RPMI8226 (cell line): ENCODE measurements at regions not wholly inside any gene's neighbourhood (a gene's known extent, or its start where the extent isn't known, plus 50 kb on each side); places are given as distances from the start of the nearest gene placed in this dataset.

Source experiments
- DNase-seq: peaks from one replicate; pipeline ENCODE4 v3.0.0-alpha.2; 2015

DNA sequence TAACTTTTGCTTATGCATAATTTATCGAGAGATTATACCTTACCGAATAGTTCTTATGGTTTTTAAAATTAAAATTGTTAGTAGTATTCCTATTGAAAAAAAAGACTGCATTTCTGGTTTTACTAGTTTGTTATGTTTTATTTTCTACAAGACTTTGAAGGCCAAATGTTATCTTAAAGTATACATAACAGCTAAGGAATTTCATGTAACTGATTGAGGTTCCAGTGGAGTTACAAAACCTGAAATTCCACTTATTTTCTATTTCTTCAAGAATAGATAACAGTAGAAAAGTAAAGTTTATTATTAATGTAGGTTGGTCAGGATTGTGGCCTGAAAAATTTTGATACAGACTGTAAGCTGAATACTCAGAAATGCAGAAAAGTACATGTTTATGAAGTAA, 1216.0 kb upstream of the PCDH20 start:
- DNase-seq: no peak

DNA sequence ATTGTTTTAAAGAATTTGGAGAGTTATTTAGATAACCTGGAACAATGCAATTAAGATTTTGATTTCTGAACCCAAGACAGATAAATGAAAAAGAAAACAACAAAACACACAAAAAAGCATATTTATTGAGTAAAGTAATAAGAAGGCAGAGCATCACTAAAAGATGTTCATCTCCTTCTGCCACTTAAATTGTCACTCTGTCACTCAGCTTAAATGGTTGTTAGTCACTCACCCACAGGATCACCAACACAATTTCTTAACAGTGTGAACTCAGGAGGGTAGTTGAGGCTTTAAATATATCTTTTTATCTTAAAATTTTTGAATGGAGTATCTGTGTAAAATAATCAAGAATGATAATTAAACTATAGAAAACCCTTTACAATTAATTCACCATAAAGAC, 1215.5 kb upstream of the PCDH20 start:
- DNase-seq: no peak

DNA sequence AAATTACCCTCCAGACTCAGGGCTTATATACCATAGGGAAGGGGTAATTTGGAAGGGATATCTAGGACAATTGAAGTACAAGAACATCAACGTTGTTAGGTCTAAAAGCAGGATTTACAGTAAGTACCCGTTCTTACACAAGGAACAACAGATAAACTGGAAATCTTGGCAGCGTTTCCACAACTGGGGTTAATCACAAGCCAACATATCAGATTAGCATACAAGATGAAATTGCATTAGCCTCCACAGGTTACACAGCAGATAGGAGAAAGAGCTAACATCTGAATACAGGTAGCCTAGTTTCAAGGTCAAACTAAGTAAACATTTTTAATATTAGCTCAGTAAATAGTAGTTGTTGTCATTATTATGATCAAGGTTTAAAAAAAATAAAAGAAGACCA, 1214.0 kb upstream of the PCDH20 start:
- no peak for DNase-seq

DNA sequence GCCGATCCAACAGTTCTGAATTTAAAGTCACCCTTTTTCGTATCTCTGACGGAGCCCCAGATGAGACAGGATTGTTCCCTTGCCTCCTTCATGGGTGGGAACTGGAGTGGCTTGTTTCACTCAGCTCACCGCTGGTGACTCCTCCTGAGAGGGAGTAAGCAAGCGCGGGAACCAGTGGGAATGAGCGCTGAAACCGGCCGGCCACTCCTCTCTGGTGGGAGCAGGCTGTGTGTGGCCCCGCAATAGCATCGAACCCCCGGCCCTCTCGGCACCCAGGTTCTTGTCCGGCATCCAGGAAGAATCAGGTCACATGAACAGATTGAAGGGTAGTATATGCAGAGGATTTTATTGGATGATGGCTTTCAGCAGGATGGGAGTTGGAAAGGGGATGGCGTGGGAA, 1211.6 kb upstream of the PCDH20 start:
- DNase-seq: no peak

DNA sequence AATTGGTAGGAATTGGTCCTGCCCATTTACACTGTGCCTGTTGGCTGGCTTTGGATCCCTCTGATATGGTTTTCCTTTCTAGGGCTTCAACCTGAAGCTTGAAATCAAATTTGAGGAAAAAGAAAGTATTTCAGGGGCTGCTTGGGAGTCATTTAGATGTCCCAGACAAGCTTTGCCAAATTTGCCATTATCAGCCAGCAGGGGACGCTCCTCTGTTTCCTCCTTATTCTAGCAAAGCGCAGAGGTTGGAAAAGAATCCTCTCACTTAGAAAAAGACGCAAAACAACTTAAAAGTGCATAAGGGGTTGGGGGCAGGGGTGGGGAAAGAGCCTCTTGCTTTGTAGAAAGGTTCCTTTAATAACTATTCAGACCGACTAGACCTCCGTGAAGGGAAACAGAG, 1211.1 kb upstream of the PCDH20 start:
- DNase-seq: peak; percentile 6

DNA sequence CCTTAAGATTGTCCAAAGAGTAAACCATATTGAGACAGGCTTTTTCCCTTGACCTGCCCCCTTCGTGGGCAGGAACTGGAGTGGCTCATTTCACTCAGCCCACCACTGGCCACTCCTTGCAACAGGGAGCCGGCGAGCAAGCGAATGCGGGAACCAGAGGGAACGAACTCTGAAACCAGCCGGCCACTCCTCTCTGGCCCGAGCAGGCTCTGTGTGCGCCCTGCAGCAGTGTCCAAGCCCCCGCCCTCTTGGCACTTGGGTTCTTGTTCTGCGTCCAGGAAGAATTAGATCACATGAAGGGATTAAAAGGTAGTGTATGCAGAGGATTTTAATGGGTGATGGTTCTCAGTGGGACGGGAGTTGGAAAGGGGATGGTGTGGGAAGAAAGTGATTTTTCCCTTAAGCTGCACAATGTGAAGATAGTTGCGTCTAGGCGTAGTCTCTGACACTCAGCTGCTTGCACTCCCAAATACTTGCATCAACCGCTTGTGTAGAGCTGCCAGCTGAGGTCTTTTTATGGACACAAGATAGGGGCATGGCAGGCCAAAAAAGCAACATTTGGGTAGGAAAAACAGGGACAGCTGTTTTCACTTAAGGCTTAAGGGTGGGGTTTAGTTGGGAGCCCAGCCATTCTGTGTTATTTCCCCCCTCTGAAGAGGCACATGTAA, 1209.7 kb upstream of the PCDH20 start:
- DNase-seq: no peak

DNA sequence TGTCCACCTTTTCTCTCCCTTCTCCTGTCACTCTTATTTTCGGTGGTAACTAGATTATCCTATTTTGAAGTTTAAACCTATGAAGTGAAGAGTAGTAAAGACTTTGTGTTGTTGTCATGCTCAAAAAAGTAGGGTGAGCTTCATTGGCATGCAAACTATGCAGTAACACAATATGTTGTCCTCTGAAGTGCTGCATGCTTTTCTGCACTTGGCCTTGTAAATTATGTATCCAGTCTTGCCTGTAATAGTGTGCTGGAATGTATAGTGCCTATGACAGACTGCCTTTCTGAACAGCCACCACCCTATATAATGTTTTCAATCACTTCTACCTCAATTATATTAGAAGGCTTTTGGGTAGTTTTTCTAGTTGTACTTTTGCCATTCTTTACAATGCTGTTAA, 1198.2 kb upstream of the PCDH20 start:
- DNase-seq: no peak

DNA sequence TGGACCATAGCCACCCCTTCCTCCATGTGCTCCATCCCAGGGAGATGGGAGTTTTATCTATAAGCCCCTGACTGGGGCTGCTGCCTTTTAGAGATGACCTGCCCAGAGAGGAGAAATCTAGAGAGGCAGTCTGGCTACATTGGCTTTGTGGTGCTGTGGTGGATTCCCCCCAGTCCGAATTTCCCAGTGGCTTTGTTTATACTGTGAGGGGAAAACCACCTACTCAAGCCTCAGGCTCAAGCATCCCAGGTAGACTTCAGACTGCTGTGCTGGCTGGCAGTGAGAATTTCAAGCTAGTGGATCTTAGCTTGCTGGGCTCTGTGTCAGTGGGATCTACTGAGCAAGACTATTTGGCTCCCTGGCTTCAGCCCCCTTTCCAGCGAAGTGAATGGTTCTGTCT, 1195.7 kb upstream of the PCDH20 start:
- no peak for DNase-seq

DNA sequence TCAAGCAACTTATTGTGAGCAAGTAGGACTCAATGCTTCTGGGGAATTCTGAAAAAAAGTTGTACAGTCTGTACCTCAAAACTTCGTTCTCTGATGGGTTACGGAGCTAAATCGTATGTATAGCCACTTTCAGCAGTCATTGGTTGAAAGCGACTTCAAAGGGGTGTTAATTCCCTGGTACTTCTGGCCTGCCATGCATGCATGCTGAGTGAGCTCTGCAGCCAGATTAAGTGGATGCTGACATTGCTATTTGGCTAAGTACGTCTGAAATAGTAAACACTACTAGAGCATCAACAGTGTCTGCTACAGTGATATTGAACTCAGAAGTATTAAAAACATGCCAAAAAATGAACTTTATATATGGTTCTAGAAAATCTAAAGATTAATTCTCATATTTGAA, 1183.1 kb upstream of the PCDH20 start:
- no peak for DNase-seq

DNA sequence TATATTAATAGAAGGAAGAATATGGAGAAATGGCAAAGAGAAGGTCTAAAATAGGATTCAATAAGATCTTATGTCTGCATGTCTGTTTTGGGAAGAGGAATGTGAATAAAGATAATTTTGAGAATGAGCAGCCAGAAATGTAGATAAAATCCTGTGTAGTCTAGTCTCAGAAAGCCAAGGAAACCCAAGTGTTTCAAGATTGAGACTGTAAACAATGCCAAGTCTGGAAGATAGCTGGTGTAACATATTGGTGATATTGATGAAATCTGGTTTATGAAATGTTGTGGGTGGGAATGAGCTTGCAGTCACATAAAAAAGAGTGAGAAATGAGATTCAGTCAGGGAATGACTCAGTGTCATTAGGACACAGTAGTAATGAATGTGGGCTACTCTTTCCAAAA, 1180.3 kb upstream of the PCDH20 start:
- no peak for DNase-seq

DNA sequence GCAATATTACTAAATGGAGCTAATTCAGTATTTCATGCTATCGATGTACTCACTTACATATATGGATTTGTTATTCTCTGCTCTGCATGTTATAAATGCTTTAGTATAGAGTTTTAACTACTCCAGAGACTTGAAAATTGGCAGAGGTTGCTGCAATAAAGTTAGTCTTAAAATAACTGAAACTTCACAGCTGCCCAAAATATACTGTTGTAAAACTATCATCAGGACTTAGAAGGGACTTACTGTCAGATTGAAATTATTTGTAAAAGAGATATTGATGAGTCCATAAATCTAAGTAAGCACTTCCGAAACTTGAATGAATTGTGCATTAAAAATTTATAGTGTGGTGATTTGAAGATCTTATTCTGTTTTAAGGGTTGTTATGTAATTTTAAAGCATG, 1178.2 kb upstream of the PCDH20 start:
- no peak for DNase-seq

DNA sequence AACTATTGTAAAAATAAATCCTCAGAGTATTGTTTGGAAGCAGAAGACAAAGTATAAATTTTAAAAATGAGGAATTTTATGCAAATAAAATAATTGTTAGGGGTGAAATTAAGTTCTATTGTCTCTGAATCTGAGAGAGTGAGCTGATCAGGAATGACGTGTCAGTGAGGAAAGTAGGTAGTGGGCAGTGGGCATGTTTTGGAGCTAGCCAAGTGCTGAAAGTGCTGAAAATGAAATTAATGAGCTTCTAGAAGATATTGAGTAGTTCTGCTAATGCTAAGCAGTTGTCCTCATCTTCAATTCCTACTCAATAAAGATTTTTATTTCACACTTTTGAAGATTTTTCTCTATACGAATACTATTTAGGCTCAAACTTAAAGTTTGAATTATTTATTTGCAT, 1167.8 kb upstream of the PCDH20 start:
- DNase-seq: no peak

DNA sequence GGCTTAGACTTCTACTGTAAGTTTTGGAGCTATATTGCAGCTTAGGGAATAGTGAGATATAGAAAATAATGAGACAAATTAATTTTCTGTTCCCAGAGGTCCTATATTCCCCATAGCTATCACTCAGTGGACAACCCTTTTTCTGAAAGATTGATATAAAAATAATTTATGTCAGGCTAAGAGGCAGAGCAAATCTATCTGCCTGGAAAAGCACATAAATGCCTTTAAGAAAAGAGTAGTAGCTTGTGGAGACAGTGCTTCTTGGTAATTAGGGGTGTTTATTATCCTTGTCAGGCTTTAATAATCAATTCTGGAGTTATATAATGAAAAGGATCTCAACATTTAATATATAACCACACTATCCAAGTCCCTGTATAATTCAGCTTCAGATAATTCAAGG, 1162.8 kb upstream of the PCDH20 start:
- no peak for DNase-seq

DNA sequence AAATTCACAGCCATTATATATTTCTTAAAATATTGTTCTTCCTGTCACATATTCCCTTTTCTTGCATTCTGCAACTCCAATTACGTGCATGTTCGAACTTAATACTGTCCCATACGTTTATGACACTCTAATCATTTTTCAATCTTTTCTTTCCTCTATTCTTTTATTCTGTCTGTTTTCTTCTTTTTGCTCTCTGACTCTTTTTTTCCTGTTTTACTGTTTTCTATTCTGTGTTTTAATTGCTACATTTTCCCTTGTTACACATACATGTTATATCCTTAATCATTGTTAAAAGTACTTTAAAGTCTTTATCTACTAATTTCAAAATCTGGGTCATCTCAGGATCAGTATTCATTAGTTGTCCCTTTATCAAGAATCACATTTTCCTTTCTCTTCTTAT, 1149.1 kb upstream of the PCDH20 start:
- no peak for DNase-seq

DNA sequence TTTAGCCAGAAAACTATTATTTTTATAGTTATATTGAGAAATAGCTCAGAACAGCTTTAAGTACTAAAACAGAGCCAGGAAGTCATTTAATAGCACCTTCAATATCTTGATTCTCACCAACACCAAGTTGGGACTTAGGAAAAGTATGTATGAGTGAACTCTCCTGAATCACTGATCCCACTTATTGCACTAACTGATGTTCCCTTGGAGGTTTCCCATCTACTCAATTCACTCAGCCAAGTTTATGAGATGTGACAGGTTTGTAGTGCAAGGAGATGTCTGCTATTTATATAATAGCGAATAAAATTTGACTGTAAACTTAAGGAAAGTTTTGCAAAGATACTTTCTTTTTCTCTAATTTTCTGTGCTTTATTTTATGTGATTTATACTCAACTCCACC, 1147.6 kb upstream of the PCDH20 start:
- no peak for DNase-seq

DNA sequence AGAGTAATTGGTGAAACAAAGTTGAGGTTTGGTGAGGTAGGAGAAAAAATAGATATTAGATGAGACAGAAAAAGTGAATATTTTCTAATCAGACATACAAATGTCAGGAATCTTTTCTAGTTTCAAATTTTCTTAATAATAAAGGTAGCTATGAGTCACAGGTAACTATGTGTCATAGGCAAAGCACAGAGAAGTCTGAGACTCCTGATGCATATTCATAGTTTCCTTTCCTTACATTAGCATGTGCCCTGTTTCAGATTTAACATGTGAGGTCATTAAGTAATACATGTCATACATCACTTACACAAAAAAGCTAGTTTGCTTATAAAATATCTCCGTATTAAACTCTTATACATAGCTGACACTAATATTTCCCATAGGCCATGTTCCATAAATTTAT, 1141.3 kb upstream of the PCDH20 start:
- DNase-seq: no peak

DNA sequence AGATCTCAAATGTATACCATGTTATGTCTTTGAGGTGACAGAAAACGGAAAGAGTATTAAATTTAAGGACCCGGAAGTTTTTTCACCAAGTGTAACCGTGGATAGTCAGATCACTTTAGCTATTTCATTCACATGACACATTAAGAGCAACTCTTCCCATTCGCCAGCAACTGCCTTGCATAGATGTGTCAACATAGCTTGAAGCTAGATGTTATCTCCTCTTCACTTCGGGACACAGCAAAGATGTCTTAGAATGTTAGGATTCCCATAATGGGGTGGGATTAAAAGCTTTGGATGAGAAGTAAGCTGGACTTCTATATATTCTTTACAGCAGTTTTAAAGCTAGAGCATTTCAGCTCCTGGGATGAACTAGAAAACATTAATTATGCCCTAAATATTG, 1135.9 kb upstream of the PCDH20 start:
- DNase-seq: no peak

DNA sequence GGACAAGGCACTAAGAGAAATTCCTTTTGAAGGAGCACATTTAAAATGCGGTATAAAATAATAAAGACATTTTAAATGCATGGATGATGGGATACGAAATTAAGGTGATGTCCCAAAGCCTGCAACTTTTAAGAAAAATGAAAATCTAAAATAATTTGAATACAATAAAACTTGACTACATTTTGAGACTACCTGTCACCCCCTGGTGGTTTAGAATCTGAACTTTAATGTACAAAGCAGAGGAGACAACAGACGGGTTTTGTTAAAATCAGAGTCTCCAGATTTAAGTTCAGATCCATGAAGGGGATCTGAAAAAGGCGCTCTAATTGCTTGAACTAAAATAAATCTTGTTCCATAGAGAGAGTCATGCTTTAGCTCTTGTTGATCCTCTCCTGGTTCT, 1129.3 kb upstream of the PCDH20 start:
- no peak for DNase-seq

DNA sequence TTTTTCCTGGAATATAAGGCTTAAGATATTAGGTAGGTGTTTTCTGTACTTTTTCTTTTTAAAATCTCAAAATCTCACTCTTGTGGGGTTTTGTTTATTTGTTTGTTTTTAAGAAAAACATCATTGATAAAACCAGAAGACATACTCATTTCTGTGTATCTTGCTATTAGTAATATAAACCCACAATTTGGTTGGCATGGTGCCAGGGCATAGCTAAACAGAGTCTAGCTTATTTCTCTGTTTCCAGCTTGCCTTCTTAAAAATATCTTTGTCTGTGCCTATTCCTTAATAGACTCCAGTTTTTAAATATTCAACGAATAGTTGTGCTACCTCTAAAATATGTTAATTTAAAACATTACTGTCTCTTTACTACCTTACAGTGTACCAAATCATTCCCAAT, 1121.9 kb upstream of the PCDH20 start:
- DNase-seq: no peak

DNA sequence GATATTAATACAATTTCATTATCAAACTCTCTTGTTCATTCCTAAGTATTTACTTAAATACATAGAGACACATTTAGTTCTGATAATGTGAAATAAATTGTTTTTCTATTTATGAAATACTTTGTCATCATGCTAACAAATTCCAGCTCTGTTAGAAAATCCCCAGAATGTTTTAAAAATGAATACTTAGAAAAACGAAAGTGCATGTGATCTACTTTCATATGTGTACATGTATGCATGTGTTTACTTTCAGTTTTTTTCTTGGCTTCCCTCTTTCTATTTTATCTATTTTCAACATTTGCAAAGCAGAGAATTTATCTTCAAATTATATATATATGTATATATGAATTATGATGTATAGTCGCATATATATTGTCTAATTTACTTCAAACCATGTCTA, 1110.0 kb upstream of the PCDH20 start:
- DNase-seq: no peak

DNA sequence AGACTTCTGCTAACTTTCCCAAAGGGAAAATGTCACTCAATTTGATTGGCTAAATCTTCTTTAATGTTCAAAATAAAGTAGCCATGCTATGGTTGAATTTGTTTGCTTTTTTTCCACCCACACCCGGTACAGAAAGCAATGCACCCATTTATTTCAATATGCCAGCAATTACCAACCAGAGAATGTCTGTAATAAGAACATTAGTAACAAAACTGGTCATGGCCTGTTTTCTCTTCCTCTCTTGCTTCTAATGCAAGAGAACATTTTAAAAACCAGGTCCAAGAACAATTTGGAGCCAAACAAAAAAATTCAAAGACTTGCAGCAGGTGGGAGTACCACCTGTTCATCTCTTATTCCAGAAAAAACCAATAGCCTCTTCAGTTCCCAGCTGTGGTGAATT, 1108.8 kb upstream of the PCDH20 start:
- no peak for DNase-seq

DNA sequence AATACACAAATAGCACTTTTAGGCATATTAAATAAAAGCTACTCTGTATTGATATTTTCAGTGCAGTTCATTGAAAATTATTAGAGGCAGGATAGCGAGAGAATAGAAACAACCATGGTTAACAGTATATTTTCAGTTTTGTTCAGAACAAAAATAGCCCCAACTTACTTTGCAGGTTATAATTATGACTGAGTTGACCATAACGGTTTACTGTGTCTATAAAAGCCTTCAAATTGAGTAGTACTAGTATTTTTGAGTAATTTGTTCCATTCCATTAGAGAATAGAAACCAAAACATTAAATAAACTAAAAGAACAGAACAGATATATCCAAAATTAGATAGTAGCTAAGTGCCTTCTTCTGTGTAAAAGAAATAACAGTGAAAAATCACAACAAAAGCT, 1108.4 kb upstream of the PCDH20 start:
- no peak for DNase-seq

DNA sequence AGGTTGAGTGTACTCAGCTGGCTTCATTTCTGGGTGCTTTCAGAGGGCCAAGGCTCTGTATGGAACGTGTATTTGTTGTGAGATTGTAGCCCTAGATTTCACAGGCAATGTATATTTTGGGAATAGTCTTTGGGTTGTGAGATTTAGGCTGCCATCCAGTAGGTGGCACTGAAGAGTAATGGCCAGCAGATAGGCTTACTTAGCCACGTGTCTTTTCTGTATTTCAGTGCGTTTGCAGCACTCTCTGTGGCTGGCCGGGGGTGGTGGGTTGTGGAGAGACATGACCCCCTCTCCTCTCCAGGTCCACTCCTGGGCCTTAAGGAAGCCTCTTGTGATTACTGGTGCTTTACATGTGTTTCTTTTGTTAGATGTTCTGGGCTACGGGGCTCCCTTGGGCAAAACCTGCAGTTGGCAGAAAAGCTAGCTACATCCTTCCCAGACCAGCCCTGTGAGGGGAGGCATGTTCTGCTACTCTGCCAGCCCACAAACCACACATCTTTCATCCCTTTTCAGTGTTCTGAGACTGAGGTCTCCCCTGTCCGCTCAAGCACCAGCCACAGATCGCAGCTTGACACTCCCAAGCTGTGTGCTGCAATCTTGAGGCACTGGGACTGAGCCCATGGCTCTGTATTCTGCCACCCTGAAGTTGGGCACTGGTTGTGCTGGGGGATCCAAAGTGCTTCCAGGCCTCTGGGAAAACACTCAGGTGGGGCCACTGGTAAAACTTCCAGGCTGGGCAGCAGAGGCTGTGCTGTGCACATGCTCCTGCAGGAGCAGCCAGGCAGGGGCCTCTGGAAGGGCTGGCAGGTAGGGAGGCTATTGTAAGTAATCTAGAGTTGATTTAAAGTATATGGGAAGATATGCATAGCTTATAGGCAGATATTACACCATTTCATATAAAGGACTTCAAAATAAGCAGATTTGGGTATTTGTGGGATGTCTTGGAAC, 1096.8 kb upstream of the PCDH20 start:
- peak; percentile 40 for DNase-seq

DNA sequence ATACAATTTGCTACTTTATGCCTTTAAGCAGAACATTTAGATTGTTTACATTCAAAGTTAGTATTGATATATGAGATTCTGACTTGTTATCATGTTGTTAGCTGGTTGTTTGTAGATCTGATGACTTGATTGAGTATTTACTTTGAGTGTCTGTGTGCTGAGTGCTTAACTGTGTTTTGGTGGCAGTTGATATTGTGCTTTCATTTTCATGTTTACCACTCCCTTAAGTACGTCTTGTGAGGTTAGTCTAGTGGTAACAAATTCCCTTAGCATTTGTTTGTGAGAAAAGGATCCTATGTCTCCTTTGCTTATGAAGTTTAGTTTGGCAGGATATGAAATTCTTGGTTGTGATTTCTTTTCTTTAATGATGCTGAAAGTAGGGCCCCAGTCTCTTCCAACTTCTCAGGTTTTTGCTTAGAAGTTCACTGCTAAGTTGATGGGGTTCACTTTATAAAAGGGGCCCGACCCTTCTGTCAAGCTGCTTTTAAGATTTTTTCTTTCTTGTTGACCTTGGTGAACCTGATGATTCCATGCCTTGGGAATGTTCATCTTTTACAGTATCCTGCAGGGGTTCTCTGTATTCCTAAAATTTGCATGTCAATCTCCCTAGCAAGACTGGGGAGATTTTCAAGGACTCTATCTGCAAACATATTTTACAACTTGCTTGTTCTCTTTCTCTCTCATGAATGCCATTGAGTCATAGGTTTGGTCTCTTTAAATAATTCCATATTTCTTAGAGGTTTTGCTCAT, 1095.4 kb upstream of the PCDH20 start:
- DNase-seq: no peak
